Stimulated activated memory B cell treated with anti-CD40 and anti-IgM and Interleukin-4, amounts not matched to agents 10 μg/mL and 1 μg/mL and 100 μg/mL, for 72 hours (primary cell): ENCODE measurements at regions not wholly inside any gene's neighbourhood (a gene's known extent, or its start where the extent isn't known, plus 50 kb on each side); places are given as distances from the start of the nearest gene placed in this dataset.

ENCODE experiments used
- ATAC-seq: fragments of 150-1000 bp; cut with Tn5 transposase; 2 replicates; pipeline ENCODE4 v1.10.0; 2021
- H3K27ac Mint-ChIP-seq: one replicate; pipeline ENCODE4 v1.8.0; 2022; ENCODE audit warnings: mild to moderate bottlenecking, mixed read lengths
- H3K27me3 Mint-ChIP-seq: one replicate; pipeline ENCODE4 v1.8.0; 2022; ENCODE audit warnings: mixed read lengths
- H3K36me3 Mint-ChIP-seq: one replicate; pipeline ENCODE4 v1.8.0; 2022; ENCODE audit warnings: mixed read lengths
- H3K4me1 Mint-ChIP-seq: one replicate; pipeline ENCODE4 v1.8.0; 2022; ENCODE audit warnings: mixed read lengths
- H3K4me3 Mint-ChIP-seq: one replicate; pipeline ENCODE4 v1.8.0; 2022; ENCODE audit warnings: mild to moderate bottlenecking, moderate library complexity, mixed read lengths
- H3K9me3 Mint-ChIP-seq: one replicate; pipeline ENCODE4 v1.8.0; 2022; ENCODE audit warnings: mixed read lengths

DNA sequence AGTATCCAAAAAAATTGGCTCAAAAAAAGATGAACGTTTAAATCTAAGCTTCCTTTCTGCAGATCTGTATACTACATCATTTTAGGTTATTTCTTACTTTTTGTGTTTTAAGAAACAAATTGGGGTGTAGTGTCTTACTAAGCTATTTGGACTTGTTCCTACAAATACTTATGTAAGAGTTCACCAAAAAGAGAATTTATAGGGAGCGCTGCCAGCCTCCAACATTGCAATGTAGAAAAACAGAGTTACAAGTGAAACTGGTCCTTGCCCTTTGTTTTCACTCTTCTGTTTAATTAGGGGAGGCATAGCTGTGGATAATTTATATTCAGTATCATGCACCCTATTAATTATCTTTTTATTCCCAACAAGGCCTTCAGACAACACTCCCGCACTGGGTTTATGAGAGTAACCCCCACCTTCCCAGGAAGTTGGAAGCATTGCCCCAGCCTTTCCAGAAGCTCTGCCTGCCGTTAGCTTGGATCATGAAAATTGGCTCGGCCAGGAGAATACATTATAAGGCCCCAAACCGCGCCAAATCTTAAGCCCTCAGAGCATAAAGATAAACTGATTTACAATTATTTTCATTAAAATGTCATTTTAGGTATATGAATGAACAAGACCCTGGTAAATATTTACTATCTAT lies 261.8 kb upstream of the KLF6 start:
- peaks cover 21% of the 10 kb centered on the region for H3K4me1 Mint-ChIP-seq
- H3K27ac Mint-ChIP-seq, result no peak overlapping the region
- no peaks in the 10 kb centered on the region for H3K27me3 Mint-ChIP-seq
- H3K36me3 Mint-ChIP-seq, result peaks cover 8% of the 10 kb centered on the region
- no peak overlapping the region for H3K4me3 Mint-ChIP-seq
- peaks cover 5% of the 10 kb centered on the region for H3K9me3 Mint-ChIP-seq
- ATAC-seq, result no peak

DNA sequence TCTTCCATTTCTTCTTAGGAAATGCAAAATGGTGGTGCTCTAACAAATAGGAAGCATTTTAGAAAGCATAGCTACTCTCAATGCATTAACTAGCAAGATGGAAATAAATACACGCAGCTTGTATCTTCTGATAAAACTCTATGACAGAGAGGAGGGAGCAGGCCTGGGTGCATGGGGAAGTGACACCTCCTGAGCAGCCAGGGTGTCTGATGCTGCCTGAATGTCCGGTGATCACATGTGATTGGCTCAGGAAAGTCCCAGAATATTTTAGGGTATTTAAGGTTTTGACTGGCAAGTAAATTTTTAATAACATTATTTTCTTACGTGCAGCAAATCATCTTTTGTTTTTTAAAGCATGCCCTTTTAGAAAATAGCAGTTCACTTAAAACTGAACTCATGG lies 261.0 kb upstream of the KLF6 start:
- Mint-ChIP-seq H3K36me3 (peaks cover 13% of the 10 kb centered on the region), H3K9me3 (peaks cover 10% of the 10 kb centered on the region), H3K4me3 (no peak overlapping the region), H3K4me1 (peaks cover 13% of the 10 kb centered on the region), H3K27me3 (no peaks in the 10 kb centered on the region), H3K27ac (peak overlapping the region; percentile 44)
- ATAC-seq, result peak; percentile 87

- H3K36me3 Mint-ChIP-seq, result peaks cover 13% of the 10 kb centered on the region
- no peaks in the 10 kb centered on the region for H3K27me3 Mint-ChIP-seq
- H3K4me1 Mint-ChIP-seq, result peaks cover 10% of the 10 kb centered on the region
- H3K27ac Mint-ChIP-seq, result no peak overlapping the region
- peaks cover 10% of the 10 kb centered on the region for H3K9me3 Mint-ChIP-seq
- no peak overlapping the region for H3K4me3 Mint-ChIP-seq
- ATAC-seq, result no peak
Measured at GRCh38 chr10:4043897-4044665, 259.1 kb upstream of the KLF6 start.

DNA sequence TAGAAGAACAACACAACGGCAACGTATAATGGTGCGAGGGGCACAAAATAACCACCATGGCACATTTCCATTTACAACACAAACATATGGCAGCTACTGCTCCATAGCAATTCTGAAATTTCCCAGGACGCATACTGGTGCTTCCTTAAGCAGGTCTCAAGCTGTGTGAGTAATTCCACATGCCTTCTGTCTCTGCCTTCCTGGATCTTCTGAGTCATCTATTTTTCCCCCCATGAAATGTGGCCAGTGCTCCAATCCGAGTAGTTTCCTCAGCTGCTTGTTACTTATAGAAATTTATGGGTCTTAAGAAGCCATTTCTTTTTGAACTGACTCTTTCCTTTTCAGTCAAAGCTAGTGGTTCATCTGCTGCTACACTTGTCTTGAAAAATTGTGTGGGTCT lies 256.6 kb upstream of the KLF6 start:
- Mint-ChIP-seq H3K27ac (no peak overlapping the region), H3K4me3 (no peak overlapping the region), H3K9me3 (peaks cover 10% of the 10 kb centered on the region), H3K27me3 (no peaks in the 10 kb centered on the region), H3K4me1 (peaks cover 10% of the 10 kb centered on the region), H3K36me3 (peaks cover 13% of the 10 kb centered on the region)
- ATAC-seq, result no peak

DNA sequence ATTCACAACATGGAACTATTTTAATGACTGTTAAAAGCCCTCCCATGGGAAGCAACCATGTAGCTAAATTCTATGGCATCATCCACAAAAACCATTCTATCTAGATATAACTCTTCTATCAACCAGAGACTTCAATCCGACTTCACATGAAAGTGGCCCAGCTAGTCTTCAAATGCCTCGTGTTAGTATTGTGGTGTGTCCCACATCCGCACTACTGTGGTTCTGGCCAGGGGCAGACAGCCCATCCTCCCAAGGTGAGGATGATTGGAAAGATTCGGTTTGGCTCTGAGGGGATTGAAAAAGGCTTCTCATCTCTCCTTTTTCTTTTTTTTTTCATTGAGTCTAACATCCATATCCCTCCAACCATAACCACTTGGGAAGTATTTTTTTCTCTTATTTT lies 253.0 kb upstream of the KLF6 start:
- Mint-ChIP-seq H3K27me3 (no peaks in the 10 kb centered on the region), H3K4me1 (peaks cover 28% of the 10 kb centered on the region), H3K36me3 (peaks cover 13% of the 10 kb centered on the region), H3K27ac (no peak overlapping the region), H3K9me3 (peaks cover 10% of the 10 kb centered on the region), H3K4me3 (no peak overlapping the region)
- no peak for ATAC-seq

DNA sequence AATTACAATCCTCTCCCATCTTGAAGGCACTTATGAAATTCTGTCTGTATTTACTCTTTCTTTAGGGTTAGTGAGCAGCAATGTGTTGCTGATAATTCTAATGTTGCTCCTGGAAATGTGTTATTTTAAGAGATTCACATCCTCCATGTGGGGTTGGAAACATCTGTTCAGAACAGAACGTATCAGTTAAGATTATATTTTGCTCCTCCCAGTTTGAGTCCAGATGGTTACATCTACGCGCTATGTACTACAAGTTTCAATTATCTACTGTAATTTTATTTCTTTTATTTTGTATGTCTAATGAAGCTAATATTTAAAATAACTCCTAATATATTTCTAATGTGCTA lies 250.6 kb upstream of the KLF6 start:
- Mint-ChIP-seq H3K27me3 (no peaks in the 10 kb centered on the region), H3K4me1 (peaks cover 33% of the 10 kb centered on the region), H3K4me3 (no peak overlapping the region), H3K27ac (peak overlapping the region; percentile 90), H3K9me3 (no peaks in the 10 kb centered on the region), H3K36me3 (no peaks in the 10 kb centered on the region)
- no peak for ATAC-seq

- Mint-ChIP-seq H3K4me3 (peak overlapping the region; percentile 54), H3K27ac (peak overlapping the region; percentile 90), H3K27me3 (no peaks in the 10 kb centered on the region), H3K36me3 (no peaks in the 10 kb centered on the region), H3K9me3 (no peaks in the 10 kb centered on the region), H3K4me1 (peaks cover 33% of the 10 kb centered on the region)
- ATAC-seq, result no peak
Measured at GRCh38 chr10:4034907-4035598, 250.0 kb upstream of the KLF6 start.

DNA sequence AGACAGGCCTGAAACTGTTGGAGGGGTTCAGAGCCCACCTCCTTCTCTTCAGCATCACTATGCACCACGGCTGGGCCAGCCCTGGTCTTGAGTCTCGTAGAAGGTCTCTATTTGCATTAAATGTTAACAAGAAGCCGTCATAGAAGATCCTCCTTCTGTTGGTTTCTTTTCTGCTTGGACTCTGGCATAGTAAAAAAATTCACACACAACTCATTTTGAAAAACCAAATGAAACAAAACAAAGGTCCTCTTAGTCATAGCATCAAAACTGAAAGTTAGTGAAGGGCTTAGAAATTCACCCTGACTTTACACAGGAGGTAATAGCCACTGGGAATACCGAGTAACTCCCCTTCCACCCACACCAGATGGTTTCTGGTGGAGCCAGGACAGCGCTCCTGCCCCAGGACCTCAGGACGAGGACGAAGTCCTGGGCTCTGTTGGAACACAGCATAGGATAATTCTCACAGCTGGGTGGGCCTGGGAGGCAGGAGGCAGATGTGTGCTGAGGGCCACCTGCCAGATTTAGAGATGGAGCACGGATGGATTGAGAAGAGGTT lies 248.4 kb upstream of the KLF6 start:
- Mint-ChIP-seq H3K4me3 (peak overlapping the region; percentile 41), H3K4me1 (peaks cover 33% of the 10 kb centered on the region), H3K9me3 (no peaks in the 10 kb centered on the region), H3K27me3 (no peaks in the 10 kb centered on the region), H3K27ac (peak overlapping the region; percentile 90), H3K36me3 (no peaks in the 10 kb centered on the region)
- ATAC-seq, result peak; percentile 89

DNA sequence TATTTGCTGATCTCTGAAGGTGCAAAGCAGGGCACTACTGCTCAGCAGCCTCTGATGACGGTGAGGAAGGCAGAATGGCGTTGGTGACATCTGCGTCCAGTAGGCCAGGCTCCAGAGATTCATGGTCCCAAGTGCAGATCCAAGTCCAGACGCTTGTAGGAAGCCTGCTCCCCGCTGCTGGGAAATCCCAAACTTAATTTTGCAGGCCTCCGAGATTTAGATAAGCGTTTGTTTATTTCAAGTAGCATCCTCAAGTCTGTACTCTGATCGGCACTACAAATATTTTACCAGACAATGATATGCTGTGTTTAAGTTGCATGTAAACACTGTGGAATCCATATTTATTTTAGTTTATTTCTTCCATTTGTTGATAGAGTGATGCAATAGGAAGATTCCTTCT lies 244.9 kb upstream of the KLF6 start:
- Mint-ChIP-seq H3K27ac (no peak overlapping the region), H3K9me3 (no peaks in the 10 kb centered on the region), H3K4me3 (no peak overlapping the region), H3K36me3 (no peaks in the 10 kb centered on the region), H3K27me3 (no peaks in the 10 kb centered on the region), H3K4me1 (peaks cover 23% of the 10 kb centered on the region)
- no peak for ATAC-seq

DNA sequence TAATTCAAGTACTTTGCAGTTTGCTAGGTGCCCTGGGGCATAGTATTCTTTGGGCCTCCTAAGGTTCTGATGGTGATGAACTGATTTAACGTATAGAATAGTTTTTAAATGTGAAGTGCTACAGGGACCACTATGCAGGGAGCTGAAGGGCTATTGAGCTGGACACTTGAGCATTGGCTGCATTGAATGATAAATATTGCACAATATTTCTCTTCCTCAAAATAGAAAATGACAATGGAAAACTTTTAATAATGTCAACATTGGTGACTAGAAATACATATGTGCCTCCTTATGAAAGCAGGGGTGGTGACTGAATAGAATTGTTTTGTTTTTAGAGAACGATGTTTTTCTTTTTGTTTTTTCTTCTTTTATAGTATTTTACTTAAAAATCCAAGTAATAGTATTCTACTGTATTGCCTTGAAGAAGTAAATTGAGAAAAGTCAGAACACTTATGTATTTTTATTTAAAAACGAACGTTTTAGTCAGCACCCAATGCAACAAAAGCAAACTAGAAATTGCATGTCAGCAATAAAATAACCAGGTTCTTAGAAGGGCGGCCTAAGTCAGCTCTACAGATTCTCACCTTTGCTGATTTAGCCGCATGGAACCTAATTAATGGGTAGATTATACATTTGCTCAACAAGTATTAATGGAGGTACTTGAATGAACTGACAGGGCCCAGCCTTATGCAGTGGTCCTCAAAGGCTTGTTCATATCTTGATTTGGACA lies 244.0 kb upstream of the KLF6 start:
- ATAC-seq, result no peak
- H3K27ac Mint-ChIP-seq, result no peak overlapping the region

DNA sequence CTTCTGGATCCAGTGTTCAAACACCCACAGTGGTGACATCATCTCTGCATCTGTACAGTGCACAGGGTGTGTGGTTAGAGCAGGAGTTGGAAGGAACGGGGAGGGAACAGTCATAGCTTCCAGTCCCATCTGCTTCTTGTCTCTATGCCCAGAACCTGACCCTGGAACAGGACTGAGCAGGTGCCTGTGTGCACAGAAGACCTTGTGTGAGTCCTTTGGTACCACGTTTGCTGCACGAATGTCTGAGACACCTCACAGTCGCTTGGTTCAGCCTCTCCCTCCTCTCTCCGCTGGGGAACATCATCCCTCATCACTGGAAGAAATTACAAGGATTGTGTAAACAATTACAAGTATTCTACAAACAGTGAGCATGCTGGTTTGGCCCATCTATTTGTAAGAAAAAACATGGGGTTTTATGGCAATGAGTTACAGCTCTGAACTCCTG lies 243.0 kb upstream of the KLF6 start:
- no peaks in the 10 kb centered on the region for H3K9me3 Mint-ChIP-seq
- no peaks in the 10 kb centered on the region for H3K36me3 Mint-ChIP-seq
- H3K4me1 Mint-ChIP-seq, result peaks cover 5% of the 10 kb centered on the region
- H3K27ac Mint-ChIP-seq, result no peak overlapping the region
- no peaks in the 10 kb centered on the region for H3K27me3 Mint-ChIP-seq
- H3K4me3 Mint-ChIP-seq, result no peak overlapping the region
- ATAC-seq, result no peak

More for the DNA sequence above, 244.0 kb upstream of the KLF6 start:
- no peaks in the 10 kb centered on the region for H3K27me3 Mint-ChIP-seq
- H3K9me3 Mint-ChIP-seq, result no peaks in the 10 kb centered on the region
- no peaks in the 10 kb centered on the region for H3K36me3 Mint-ChIP-seq
- no peak overlapping the region for H3K4me3 Mint-ChIP-seq
- peaks cover 15% of the 10 kb centered on the region for H3K4me1 Mint-ChIP-seq

- Mint-ChIP-seq H3K27me3 (no peaks in the 10 kb centered on the region), H3K36me3 (no peaks in the 10 kb centered on the region), H3K4me1 (peaks cover 8% of the 10 kb centered on the region), H3K4me3 (no peak overlapping the region), H3K27ac (no peak overlapping the region), H3K9me3 (peaks cover 6% of the 10 kb centered on the region)
- no peak for ATAC-seq
Measured at GRCh38 chr10:4025339-4025738, 240.3 kb upstream of the KLF6 start.

GRCh38 chr10:4024516-4025245 lies 239.7 kb upstream of the KLF6 start:
- H3K4me3 Mint-ChIP-seq, result no peak overlapping the region
- no peaks in the 10 kb centered on the region for H3K36me3 Mint-ChIP-seq
- H3K4me1 Mint-ChIP-seq, result peaks cover 8% of the 10 kb centered on the region
- no peaks in the 10 kb centered on the region for H3K27me3 Mint-ChIP-seq
- no peak for ATAC-seq
- no peak overlapping the region for H3K27ac Mint-ChIP-seq
- H3K9me3 Mint-ChIP-seq, result peaks cover 6% of the 10 kb centered on the region

- H3K9me3 Mint-ChIP-seq, result peaks cover 6% of the 10 kb centered on the region
- peaks cover 8% of the 10 kb centered on the region for H3K4me1 Mint-ChIP-seq
- H3K36me3 Mint-ChIP-seq, result no peaks in the 10 kb centered on the region
- H3K4me3 Mint-ChIP-seq, result no peak overlapping the region
- no peaks in the 10 kb centered on the region for H3K27me3 Mint-ChIP-seq
- no peak overlapping the region for H3K27ac Mint-ChIP-seq
- no peak for ATAC-seq
Measured at GRCh38 chr10:4024027-4024426, 239.0 kb upstream of the KLF6 start.
